GM23338 (cell line): ENCODE measurements at regions not wholly inside any gene's neighbourhood (a gene's known extent, or its start where the extent isn't known, plus 50 kb on each side); places are given as distances from the start of the nearest gene placed in this dataset.

ENCODE experiments used
- ATAC-seq: fragments of 200-7000 bp; cut with Tn5 transposase; 3 replicates; pipeline ENCODE4 v1.9.1; 2020
- DNase-seq: peaks from one replicate; pipeline ENCODE4 v3.0.0-alpha.2; 2015; ENCODE audit warnings: low spot score
- H2AFZ ChIP-seq: fragments of 200-600 bp; sonication (generic); 2 replicates; pipeline ENCODE4 v1.8.0; 2016; ENCODE audit warnings: antibody characterized with exemption, mild to moderate bottlenecking, moderate library complexity
- H3F3A ChIP-seq: fragments of 200-600 bp; sonication (generic); replicated peaks from 2 replicates; pipeline ENCODE4 v1.8.0; 2017; ENCODE audit warnings: antibody characterized with exemption, mixed run types, low read depth
- H3K27ac ChIP-seq: fragments of 200-600 bp; sonication (generic); 2 replicates; pipeline ENCODE4 v1.6.1; 2016; ENCODE audit warnings: low read depth
- H3K27me3 ChIP-seq: fragments of 200-600 bp; sonication (generic); 2 replicates; pipeline ENCODE4 v1.8.0; 2016; ENCODE audit warnings: mild to moderate bottlenecking, mixed run types, moderate library complexity; ENCODE audit not compliant: insufficient read depth
- H3K36me3 ChIP-seq: fragments of 200-600 bp; sonication (generic); 2 replicates; pipeline ENCODE4 v1.8.0; 2016; ENCODE audit warnings: mild to moderate bottlenecking; ENCODE audit not compliant: insufficient read depth
- H3K4me1 ChIP-seq: fragments of 200-600 bp; sonication (generic); 2 replicates; pipeline ENCODE4 v1.8.0; 2016; ENCODE audit warnings: mild to moderate bottlenecking, moderate library complexity; ENCODE audit not compliant: insufficient read depth
- H3K4me2 ChIP-seq: fragments of 200-600 bp; sonication (generic); 2 replicates; pipeline ENCODE4 v1.7.1; 2017; ENCODE audit warnings: mixed run types
- H3K4me3 ChIP-seq: fragments of 200-600 bp; sonication (generic); 2 replicates; pipeline ENCODE4 v1.6.1; 2016; ENCODE audit warnings: mixed run types
- H3K79me2 ChIP-seq: fragments of 200-600 bp; sonication (generic); replicated peaks from 2 replicates; pipeline ENCODE4 v1.8.0; 2017; ENCODE audit warnings: mild to moderate bottlenecking; ENCODE audit not compliant: insufficient read depth
- H3K9me2 ChIP-seq: fragments of 200-600 bp; sonication (generic); 2 replicates; pipeline ENCODE4 v1.8.0; 2017; ENCODE audit not compliant: insufficient read depth
- H4K20me1 ChIP-seq: fragments of 200-600 bp; sonication (generic); replicated peaks from 2 replicates; pipeline ENCODE4 v1.8.0; 2017; ENCODE audit warnings: mild to moderate bottlenecking; ENCODE audit not compliant: insufficient read depth
- H3K27ac Mint-ChIP-seq: 2 replicates; pipeline ENCODE4 v1.8.0; 2020; ENCODE audit warnings: inconsistent platforms, mild to moderate bottlenecking, moderate library complexity, mixed read lengths
- H3K27me3 Mint-ChIP-seq: 3 replicates; pipeline ENCODE4 v1.8.0; 2022; ENCODE audit warnings: low read depth, mild to moderate bottlenecking, moderate library complexity, mixed read lengths, inconsistent platforms; ENCODE audit not compliant: insufficient read depth, poor library complexity
- H3K36me3 Mint-ChIP-seq: 3 replicates; pipeline ENCODE4 v1.8.0; 2021; ENCODE audit warnings: low read depth, mild to moderate bottlenecking, inconsistent platforms, moderate library complexity, mixed read lengths
- H3K4me1 Mint-ChIP-seq: 3 replicates; pipeline ENCODE4 v1.8.0; 2020; ENCODE audit warnings: mild to moderate bottlenecking, inconsistent platforms, mixed read lengths
- H3K4me3 Mint-ChIP-seq: 3 replicates; pipeline ENCODE4 v1.8.0; 2021; ENCODE audit warnings: moderate library complexity, mild to moderate bottlenecking, inconsistent platforms, mixed read lengths
- H3K9me3 Mint-ChIP-seq: 3 replicates; pipeline ENCODE4 v1.8.0; 2020; ENCODE audit warnings: moderate library complexity, mild to moderate bottlenecking, inconsistent platforms, mixed read lengths
- CREB1 ChIP-seq: fragments of 250-450 bp; sonication (Bioruptor Pico); IDR thresholded peaks from 2 replicates; pipeline ENCODE4 v1.5.0; 2020; ENCODE audit warnings: low read depth, mild to moderate bottlenecking, moderate library complexity
- CTCF ChIP-seq, 2 experiments: fragments of 200-600 bp in 1 of 2; sonication (generic) in 1 of 2; conservative IDR thresholded peaks; 2 replicates each; pipeline versions ENCODE4 v1.5.1 to v1.6.1; 2016 to 2017; ENCODE audit warnings: antibody characterized with exemption in 2 of 2, low read depth in 2 of 2, mild to moderate bottlenecking in 2 of 2, moderate library complexity in 1 of 2
- ETS1 ChIP-seq: IDR thresholded peaks from 2 replicates; pipeline ENCODE4 v1.6.1; 2016; ENCODE audit warnings: antibody characterized with exemption
- EZH2 ChIP-seq: fragments of 200-600 bp; sonication (generic); IDR thresholded peaks from one replicate; pipeline ENCODE4 v1.8.0; 2017; ENCODE audit warnings: antibody characterized with exemption, mild to moderate bottlenecking, low read depth; ENCODE audit not compliant: unreplicated experiment
- EZH2phosphoT487 ChIP-seq: fragments of 200-600 bp; sonication (generic); IDR thresholded peaks from one replicate; pipeline ENCODE4 v1.8.1; 2018; ENCODE audit warnings: antibody characterized with exemption; ENCODE audit not compliant: unreplicated experiment
- JUNB ChIP-seq: IDR thresholded peaks from one replicate; pipeline ENCODE4 v1.6.1; 2016; ENCODE audit warnings: antibody characterized with exemption; ENCODE audit not compliant: unreplicated experiment
- NANOG ChIP-seq: IDR thresholded peaks from 2 replicates; pipeline ENCODE4 v1.6.1; 2016; ENCODE audit warnings: antibody characterized with exemption, borderline replicate concordance
- POLR2AphosphoS5 ChIP-seq: IDR thresholded peaks from 2 replicates; pipeline ENCODE4 v1.6.1; 2016; ENCODE audit warnings: antibody characterized with exemption, low read depth
- REST ChIP-seq: IDR thresholded peaks from one replicate; pipeline ENCODE4 v1.6.1; 2018; ENCODE audit warnings: antibody characterized with exemption; ENCODE audit not compliant: unreplicated experiment
- STAT1 ChIP-seq: IDR thresholded peaks from one replicate; pipeline ENCODE4 v1.6.1; 2016; ENCODE audit warnings: antibody characterized with exemption; ENCODE audit not compliant: unreplicated experiment
- ZNF114 ChIP-seq: fragments of 250-450 bp; sonication (Bioruptor Pico); IDR thresholded peaks from 2 replicates; pipeline ENCODE4 v1.5.0; 2020; ENCODE audit warnings: mild to moderate bottlenecking, moderate library complexity
- ZNF331 ChIP-seq: fragments of 250-450 bp; sonication (Bioruptor Pico); IDR thresholded peaks from 2 replicates; pipeline ENCODE4 v1.5.0; 2020; ENCODE audit warnings: low read depth, mild to moderate bottlenecking, moderate library complexity
- ZNF462 ChIP-seq: fragments of 250-450 bp; sonication (Bioruptor Pico); IDR thresholded peaks from 2 replicates; pipeline ENCODE4 v1.5.0; 2020; ENCODE audit warnings: mild to moderate bottlenecking, moderate library complexity

- DNase-seq (no peak), ATAC-seq (no peak)
- no peak overlapping the region for H3K4me3 Mint-ChIP-seq
- no peaks in the 10 kb centered on the region for H3K27me3 Mint-ChIP-seq
- no peaks in the 10 kb centered on the region for H3K9me2 ChIP-seq
- H3K9me3 Mint-ChIP-seq = no peaks in the 10 kb centered on the region
- H3K27ac ChIP-seq = no peak overlapping the region
- H3K4me3 ChIP-seq = no peak overlapping the region
- no peaks in the 10 kb centered on the region for H3K4me1 ChIP-seq
- H4K20me1 ChIP-seq = no peaks in the 10 kb centered on the region
- H3K36me3 ChIP-seq = no peaks in the 10 kb centered on the region
- H3F3A ChIP-seq = no peaks in the 10 kb centered on the region
- H3K4me1 Mint-ChIP-seq = no peaks in the 10 kb centered on the region
- H3K36me3 Mint-ChIP-seq = no peaks in the 10 kb centered on the region
- TF ChIP-seq ZNF462 (no peak), ZNF331 (CRISPR knock-in tag) (no peak), REST (no peak), ETS1 (no peak), NANOG (no peak), EZH2phosphoT487 (no peak), POLR2AphosphoS5 (no peak), CTCF (conservative IDR thresholded peaks at IDR 0.05; ENCODE audit: low read depth in 2 of 2) (no peak), JUNB (no peak), EZH2 (no peak), STAT1 (no peak), ZNF114 (no peak), CREB1 (CRISPR knock-in tag) (no peak)
- no peak overlapping the region for H3K27ac Mint-ChIP-seq
- H3K79me2 ChIP-seq = no peaks in the 10 kb centered on the region
- H3K4me2 ChIP-seq = no peak overlapping the region
- no peaks in the 10 kb centered on the region for H3K27me3 ChIP-seq
- no peak overlapping the region for H2AFZ ChIP-seq
Measured at GRCh38 chr1:193703121-193703520, 516.7 kb upstream of the B3GALT2 start.
